T1000 (cell line): ENCODE measurements at regions not wholly inside any gene's neighbourhood (a gene's known extent, or its start where the extent isn't known, plus 50 kb on each side); places are given as distances from the start of the nearest gene placed in this dataset.

Experiments used
- DNase-seq: peaks from one replicate; lab custom pipeline; 2025; ENCODE audit warnings: mixed read lengths; lab: John Stamatoyannopoulos, UW

DNA sequence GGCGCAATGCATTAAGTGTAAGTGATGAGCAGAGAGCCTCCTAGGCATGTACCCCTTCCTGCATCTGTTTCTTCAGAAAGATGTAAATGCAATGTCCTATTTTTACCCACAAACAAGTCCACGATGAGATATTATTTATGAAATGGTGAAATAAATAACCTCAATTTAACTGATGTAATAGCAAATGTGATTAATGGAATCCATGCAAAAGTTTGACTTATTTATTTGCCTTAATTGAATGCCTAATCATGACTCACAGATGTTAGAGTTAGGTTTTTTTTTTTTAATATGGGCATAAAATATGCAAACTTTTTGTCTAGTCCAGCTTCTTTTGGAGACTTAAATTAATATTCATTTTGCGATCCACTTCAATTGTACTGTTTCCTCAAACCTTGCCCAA lies 67.7 kb upstream of the ITGA4 start:
- no peak for DNase-seq

DNA sequence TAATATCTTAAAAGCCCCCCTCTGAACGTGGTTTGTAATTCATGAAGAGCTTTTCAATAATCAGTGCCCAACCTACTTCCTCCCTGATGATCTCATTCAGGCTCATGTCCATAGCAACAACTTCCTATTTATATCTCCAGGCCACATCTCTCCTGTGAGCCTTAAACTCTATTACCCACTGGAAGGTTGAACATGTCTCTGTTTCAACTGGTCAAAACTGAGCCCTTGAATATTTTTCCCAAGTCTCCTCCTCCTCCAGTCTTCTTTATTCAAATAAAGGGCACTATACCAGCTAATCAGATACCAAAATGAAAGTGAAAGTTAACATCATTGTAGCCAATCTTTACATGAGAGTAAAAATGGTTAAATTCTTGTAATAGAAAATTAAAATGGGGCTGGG lies 63.7 kb upstream of the ITGA4 start:
- no peak for DNase-seq

DNA sequence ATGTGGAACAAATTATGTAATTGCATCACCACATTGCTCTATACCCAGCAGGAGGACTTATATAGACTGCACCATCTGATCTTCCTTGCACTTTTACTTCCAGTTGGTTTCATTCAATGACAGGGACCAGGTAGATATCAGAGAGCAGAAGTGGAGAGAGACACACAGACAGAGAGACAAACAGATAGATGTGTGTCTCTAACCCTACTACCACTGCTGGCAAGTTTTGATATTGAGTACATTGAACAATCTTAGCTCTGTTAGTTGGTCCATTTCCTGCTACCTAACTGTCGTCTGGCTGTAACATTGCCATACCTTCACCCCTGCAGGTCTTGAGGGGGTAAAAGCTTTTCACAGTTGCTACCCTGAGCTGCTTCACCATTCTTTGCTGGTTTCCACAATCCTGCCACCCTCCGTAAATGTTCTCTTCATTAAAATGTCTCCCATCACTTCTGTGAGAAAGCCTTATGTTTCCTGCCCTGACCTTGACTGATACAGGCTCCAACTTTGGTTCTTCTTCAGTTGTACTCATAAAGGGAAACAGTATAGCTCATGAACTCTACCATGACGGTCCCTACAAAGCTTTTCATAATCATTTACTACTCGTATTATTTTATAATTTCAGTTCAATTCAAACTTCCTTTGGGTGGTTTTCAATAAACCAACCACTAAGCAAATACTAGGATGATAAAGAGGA lies 62.3 kb upstream of the ITGA4 start:
- no peak for DNase-seq

DNA sequence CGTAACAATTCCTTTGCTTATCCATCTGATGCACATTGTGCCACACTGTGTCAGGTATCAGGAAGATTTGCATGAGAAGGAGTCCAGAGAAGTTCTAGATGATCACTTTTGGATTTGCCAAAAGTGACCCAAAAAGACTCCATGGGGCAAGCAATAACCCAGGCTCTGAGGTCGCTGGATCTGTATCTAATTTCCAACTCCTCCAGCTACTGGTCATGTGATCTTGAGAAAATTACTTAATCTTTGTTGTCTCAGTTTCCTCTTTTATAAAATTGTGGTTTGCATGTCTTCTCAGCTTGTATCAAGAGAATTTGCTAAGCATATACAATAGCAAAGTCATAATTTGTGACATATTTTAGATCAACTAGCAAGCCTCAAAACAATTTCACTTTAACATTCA lies 61.3 kb upstream of the ITGA4 start:
- no peak for DNase-seq

DNA sequence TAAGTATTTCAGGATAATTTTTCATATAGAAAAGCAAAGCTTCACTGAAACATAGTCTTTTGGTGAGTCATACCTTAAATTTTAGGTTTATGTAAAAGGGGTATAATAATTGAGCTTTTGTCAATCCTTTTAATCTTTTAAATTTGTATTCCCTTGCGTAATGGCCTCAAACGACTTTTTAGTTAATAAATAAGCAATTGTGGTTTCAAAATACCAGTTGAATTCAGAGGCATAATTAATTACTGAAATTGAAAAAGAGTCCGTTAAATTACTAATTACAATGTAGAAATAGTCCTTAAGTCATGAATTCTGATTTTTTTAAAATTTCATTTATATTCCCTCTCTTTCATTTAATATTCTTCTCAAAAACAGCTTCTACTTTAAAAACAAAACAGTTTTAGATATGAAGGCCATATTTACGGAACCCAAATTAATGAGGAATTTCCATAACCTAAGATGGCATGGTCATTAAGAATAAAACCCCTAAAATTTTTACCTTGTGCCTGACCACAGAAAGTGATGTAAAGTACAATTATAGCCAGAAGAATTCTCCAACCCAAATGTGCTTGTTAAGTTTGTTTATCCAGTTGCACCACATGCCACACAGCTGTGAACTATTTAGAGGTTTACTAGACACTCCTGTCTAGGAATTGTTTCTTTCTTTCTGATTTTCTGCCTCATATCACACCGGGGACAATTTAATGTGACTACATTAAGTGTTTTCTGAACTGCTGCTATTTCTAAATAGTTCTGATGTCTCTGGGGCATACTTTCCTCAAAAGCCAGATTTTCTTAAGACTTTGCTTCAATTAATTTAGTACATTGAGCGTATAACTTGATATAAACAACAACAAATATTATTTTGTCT lies 60.7 kb upstream of the ITGA4 start:
- no peak for DNase-seq

DNA sequence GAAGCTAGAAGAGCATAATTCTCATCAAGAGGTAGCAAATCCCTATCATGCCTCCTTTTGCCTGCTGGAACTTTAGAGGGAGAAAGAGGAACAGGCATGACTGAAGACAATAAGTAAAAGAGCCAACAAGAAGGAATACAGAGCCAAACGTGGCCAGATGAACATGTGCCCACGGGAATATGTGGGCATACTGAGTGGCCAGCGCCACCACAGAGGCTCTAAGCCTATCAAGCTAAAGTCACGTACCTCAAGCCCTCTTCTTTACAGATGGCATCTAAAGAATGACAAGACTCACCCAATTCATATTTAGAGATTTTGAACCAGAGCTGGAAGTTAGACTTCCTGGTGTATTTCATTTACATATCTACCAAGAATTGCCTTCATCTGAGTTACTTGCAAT lies 59.9 kb upstream of the ITGA4 start:
- DNase-seq, result no peak

DNA sequence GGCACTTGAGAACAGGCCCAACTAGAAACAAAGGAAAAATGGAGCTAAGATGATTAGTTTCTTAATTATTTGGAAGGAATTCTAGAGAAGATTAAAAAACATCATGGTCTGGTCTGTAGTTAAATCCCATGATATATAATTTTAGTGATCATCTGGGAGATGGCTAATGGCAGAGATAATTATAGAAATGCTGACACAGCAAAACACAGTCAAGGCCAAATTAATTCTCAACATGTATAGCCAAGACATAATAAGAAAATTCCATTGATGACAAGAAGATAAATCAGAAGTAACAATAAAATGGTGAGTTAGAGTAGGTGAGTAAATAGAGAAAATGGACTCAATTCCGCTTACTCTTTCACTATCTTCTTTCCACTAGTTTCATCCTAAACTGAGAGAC lies 59.2 kb upstream of the ITGA4 start:
- DNase-seq, result no peak

DNA sequence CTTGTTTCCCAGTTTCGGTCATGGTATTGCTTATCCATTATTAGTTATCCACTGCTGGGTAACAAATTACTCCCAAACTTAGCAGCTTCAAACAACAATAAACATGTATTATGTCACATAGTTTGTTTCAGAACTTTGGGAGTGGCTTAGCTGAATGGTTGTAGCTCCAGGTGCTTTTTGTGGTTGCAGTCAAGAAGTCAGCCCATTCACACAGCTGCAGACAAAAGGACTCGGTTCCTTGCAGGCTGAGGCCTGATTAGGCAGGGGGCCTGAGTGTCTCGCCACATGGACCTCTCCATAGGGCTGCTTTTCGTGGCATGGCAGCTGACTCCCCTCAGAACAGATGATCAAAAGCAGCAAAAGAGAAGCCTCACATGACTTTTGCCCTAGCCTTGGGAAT lies 58.2 kb upstream of the ITGA4 start:
- DNase-seq, result no peak

DNA sequence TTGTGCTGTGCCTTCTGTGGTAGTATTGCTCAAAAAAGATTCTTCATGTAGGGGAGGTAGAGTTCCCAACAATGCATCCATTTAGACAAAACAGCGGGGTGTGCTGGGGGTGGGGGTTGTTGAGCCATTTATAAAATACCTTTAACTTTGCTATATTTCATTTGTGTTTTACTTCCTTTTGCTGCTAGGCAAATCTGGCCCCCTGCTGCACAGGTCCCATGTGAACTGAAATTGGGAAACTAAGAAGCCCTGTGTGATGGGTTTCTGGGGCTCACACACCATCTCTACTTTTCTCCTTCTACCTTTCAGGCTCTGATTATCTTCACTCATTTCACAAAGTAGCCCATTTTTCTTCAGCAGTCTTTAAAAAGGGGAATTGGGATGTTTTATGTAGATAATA lies 52.7 kb upstream of the ITGA4 start:
- DNase-seq, result no peak

DNA sequence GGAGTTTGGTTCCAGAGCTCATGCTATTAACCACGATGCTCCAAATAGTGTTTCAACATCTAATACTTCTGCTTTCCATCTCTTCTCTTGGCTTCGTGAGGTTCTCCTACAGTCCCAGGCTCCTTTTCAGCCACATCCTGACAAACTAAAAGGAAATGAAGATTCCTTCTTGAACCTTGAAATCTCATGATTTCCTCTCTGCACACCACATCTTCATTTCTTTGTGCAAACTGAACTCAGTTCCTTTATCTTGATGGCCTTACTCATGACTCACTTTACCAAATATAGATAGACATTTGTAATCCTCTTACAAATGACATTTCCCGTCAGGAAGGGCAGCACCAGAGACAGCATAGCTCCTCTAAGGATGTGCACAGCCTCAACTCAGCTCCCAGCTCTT lies 50.0 kb upstream of the ITGA4 start:
- DNase-seq, result no peak
